Panc1 (cell line): ENCODE measurements at regions not wholly inside any gene's neighbourhood (a gene's known extent, or its start where the extent isn't known, plus 50 kb on each side); places are given as distances from the start of the nearest gene placed in this dataset.

ENCODE experiments used
- ATAC-seq: fragments of 200-7000 bp; cut with Tn5 transposase; 2 replicates; pipeline ENCODE4 v1.9.1; 2020; ENCODE audit warnings: mild to moderate bottlenecking, moderate library complexity
- BruUV-seq: library from RNA; stranded (reverse); fragments of 400-500 nt; replicated peaks from 2 replicates; lab custom pipeline; 2021; lab: Mats Ljungman, UMichigan
- CTCF ChIA-PET: fragments of 300-600 bp; sonication (Branson Sonifier 250); formaldehyde crosslinking; loops from one replicate; lab custom pipeline; 2022; ENCODE audit warnings: antibody characterized with exemption; lab: Charles Lee
- POLR2A ChIA-PET: fragments of 300-600 bp; sonication (Branson Sonifier 250); formaldehyde crosslinking; loops from one replicate; lab custom pipeline; 2022; ENCODE audit warnings: antibody characterized with exemption; lab: Charles Lee
- DNase-seq: peaks from one replicate; pipeline ENCODE4 v3.0.0-alpha.2; 2010; ENCODE audit warnings: low read depth, low spot score
- H3K27ac ChIP-seq: 2 replicates; pipeline ENCODE4 v1.5.1; 2011; ENCODE audit warnings: mild to moderate bottlenecking, low read length, inconsistent platforms
- H3K27me3 ChIP-seq: fragments of 200-500 bp; sonication (Bioruptor generic); 2 replicates; pipeline ENCODE4 v1.6.0; 2014; ENCODE audit warnings: low read length, inconsistent platforms; ENCODE audit not compliant: control insufficient read depth, insufficient read depth
- H3K36me3 ChIP-seq: fragments of 200-500 bp; sonication (Bioruptor generic); 2 replicates; pipeline ENCODE4 v1.5.1; 2014; ENCODE audit warnings: inconsistent platforms, mild to moderate bottlenecking, low read length, moderate library complexity; ENCODE audit not compliant: control insufficient read depth, insufficient read depth
- H3K4me1 ChIP-seq: 2 replicates; pipeline ENCODE4 v1.5.1; 2011; ENCODE audit warnings: inconsistent platforms, mild to moderate bottlenecking, low read length, moderate library complexity; ENCODE audit not compliant: control insufficient read depth, insufficient read depth
- H3K4me3 ChIP-seq, 2 experiments: 2 replicates each; pipeline ENCODE4 v1.5.1; 2011 to 2012; ENCODE audit warnings: low read depth in 2 of 2, low read length in 2 of 2, mild to moderate bottlenecking in 2 of 2, inconsistent platforms in 1 of 2, moderate library complexity in 1 of 2
- H3K9me3 ChIP-seq: fragments of 200-500 bp; sonication (Bioruptor generic); 2 replicates; pipeline ENCODE4 v1.5.1; 2014; ENCODE audit warnings: low read depth, mild to moderate bottlenecking, inconsistent platforms, low read length, moderate library complexity; ENCODE audit not compliant: control insufficient read depth, insufficient read depth
- POLR2AphosphoS5 ChIP-seq: IDR thresholded peaks from 2 replicates; pipeline ENCODE4 v1.6.1; 2012; ENCODE audit warnings: mild to moderate bottlenecking, low read depth, low read length, moderate library complexity
- REST ChIP-seq, 2 experiments: IDR thresholded peaks; 2 replicates each; pipeline ENCODE4 v1.6.1; 2011 to 2012; ENCODE audit warnings: low read depth in 2 of 2, control low read depth in 1 of 2, low read length in 1 of 2, mild to moderate bottlenecking in 1 of 2, moderate library complexity in 1 of 2; ENCODE audit not compliant: insufficient read depth in 1 of 2
- SIN3A ChIP-seq: IDR thresholded peaks from 2 replicates; pipeline ENCODE4 v1.6.1; 2012; ENCODE audit warnings: low read depth, mild to moderate bottlenecking, low read length, moderate library complexity, borderline replicate concordance; ENCODE audit not compliant: insufficient read depth
- TCF7L2 ChIP-seq: IDR thresholded peaks from 2 replicates; pipeline ENCODE4 v1.6.1; 2011; ENCODE audit warnings: mild to moderate bottlenecking, low read depth, low read length, inconsistent platforms
- in situ Hi-C: cut with HindIII; loops from 2 replicates; pipeline ENCODE4 v1.10.0; 2016; ENCODE audit warnings: low sequenced_read_pairs, low pct_unique_long_range_greater_than_20kb
- intact Hi-C: fragments of 100-400 bp; cut with micrococcal nuclease; formaldehyde crosslinking; loops from one replicate; pipeline ENCODE4 v1.10.0; 2022; ENCODE audit not compliant: unreplicated experiment
- TF ChIP-seq, protein P1 (sequence below): fragments of 450-650 bp; IDR thresholded peaks from 2 replicates; pipeline ENCODE4 v1.5.1; 2017; ENCODE audit warnings: mild to moderate bottlenecking

GRCh38 chr22:22348815-22349454, 104.3 kb downstream of the VPREB1 start:
- ChIA-PET POLR2A (no interaction called here), CTCF (no interaction called here)
- H3K4me1 ChIP-seq, result no peaks in the 10 kb centered on the region
- no peak for DNase-seq
- H3K27ac ChIP-seq, result no peak overlapping the region
- TF ChIP-seq POLR2AphosphoS5, result no peak
- TF ChIP-seq, protein P1, sequence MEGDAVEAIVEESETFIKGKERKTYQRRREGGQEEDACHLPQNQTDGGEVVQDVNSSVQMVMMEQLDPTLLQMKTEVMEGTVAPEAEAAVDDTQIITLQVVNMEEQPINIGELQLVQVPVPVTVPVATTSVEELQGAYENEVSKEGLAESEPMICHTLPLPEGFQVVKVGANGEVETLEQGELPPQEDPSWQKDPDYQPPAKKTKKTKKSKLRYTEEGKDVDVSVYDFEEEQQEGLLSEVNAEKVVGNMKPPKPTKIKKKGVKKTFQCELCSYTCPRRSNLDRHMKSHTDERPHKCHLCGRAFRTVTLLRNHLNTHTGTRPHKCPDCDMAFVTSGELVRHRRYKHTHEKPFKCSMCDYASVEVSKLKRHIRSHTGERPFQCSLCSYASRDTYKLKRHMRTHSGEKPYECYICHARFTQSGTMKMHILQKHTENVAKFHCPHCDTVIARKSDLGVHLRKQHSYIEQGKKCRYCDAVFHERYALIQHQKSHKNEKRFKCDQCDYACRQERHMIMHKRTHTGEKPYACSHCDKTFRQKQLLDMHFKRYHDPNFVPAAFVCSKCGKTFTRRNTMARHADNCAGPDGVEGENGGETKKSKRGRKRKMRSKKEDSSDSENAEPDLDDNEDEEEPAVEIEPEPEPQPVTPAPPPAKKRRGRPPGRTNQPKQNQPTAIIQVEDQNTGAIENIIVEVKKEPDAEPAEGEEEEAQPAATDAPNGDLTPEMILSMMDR, result no peak
- no peak for TF ChIP-seq TCF7L2
- no peak for TF ChIP-seq SIN3A
- no peak for TF ChIP-seq REST (IDR thresholded peaks at IDR 0.05; ENCODE audit: insufficient read depth in 1 of 2, low read depth in 2 of 2, low read length in 1 of 2)
- in situ Hi-C loops, result no loop called here
- no TSS peak for BruUV-seq
- no peak overlapping the region for H3K4me3 ChIP-seq
- intact Hi-C loops, result no loop called here
- no peaks in the 10 kb centered on the region for H3K9me3 ChIP-seq
- H3K27me3 ChIP-seq, result peaks cover 6% of the 10 kb centered on the region; the same call in 1 of the 2 replicates
- no peaks in the 10 kb centered on the region for H3K36me3 ChIP-seq
- ATAC-seq, result no peak

DNA sequence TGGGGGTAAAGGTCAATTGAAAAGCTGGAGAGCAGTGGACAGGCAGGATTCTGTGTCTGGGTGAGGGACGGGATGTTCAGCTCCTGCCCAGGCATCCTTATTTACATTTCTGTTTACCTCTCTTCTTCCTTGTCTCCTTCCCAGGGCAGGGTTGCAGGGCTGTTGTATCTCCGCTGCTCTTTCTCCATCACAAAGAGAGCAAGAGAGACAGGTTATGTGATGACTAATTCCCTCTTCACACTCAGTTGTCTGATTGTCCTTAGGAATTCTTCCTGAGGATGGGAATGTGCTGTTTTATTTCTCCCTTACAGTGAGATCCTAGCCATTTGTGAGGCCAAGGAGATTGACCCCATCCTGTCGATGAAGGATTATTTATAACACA, 104.9 kb downstream of the VPREB1 start:
- ChIA-PET CTCF (no interaction called here), POLR2A (no interaction called here)
- in situ Hi-C loops (no loop called here), intact Hi-C loops (no loop called here)
- Histone ChIP-seq H3K36me3 (no peaks in the 10 kb centered on the region), H3K4me1 (no peaks in the 10 kb centered on the region), H3K9me3 (no peaks in the 10 kb centered on the region), H3K27ac (no peak overlapping the region), H3K27me3 (peaks cover 6% of the 10 kb centered on the region; the same call in 1 of the 2 replicates), H3K4me3 (no peak overlapping the region)
- no TSS peak for BruUV-seq
- TF ChIP-seq TCF7L2 (no peak), POLR2AphosphoS5 (no peak), REST (IDR thresholded peaks at IDR 0.05; ENCODE audit: insufficient read depth in 1 of 2, low read depth in 2 of 2, low read length in 1 of 2) (no peak), SIN3A (no peak)
- TF ChIP-seq, protein P1, result no peak
- DNase-seq, result no peak
- ATAC-seq, result no peak
